GM23338 (cell line): ENCODE measurements at regions not wholly inside any gene's neighbourhood (a gene's known extent, or its start where the extent isn't known, plus 50 kb on each side); places are given as distances from the start of the nearest gene placed in this dataset.

Experiments
- ATAC-seq: fragments of 200-7000 bp; cut with Tn5 transposase; 3 replicates; pipeline ENCODE4 v1.9.1; 2020
- DNase-seq: peaks from one replicate; pipeline ENCODE4 v3.0.0-alpha.2; 2015; ENCODE audit warnings: low spot score
- H2AFZ ChIP-seq: fragments of 200-600 bp; sonication (generic); 2 replicates; pipeline ENCODE4 v1.8.0; 2016; ENCODE audit warnings: antibody characterized with exemption, mild to moderate bottlenecking, moderate library complexity
- H3F3A ChIP-seq: fragments of 200-600 bp; sonication (generic); replicated peaks from 2 replicates; pipeline ENCODE4 v1.8.0; 2017; ENCODE audit warnings: antibody characterized with exemption, mixed run types, low read depth
- H3K27ac ChIP-seq: fragments of 200-600 bp; sonication (generic); 2 replicates; pipeline ENCODE4 v1.6.1; 2016; ENCODE audit warnings: low read depth
- H3K27me3 ChIP-seq: fragments of 200-600 bp; sonication (generic); 2 replicates; pipeline ENCODE4 v1.8.0; 2016; ENCODE audit warnings: mild to moderate bottlenecking, mixed run types, moderate library complexity; ENCODE audit not compliant: insufficient read depth
- H3K36me3 ChIP-seq: fragments of 200-600 bp; sonication (generic); 2 replicates; pipeline ENCODE4 v1.8.0; 2016; ENCODE audit warnings: mild to moderate bottlenecking; ENCODE audit not compliant: insufficient read depth
- H3K4me1 ChIP-seq: fragments of 200-600 bp; sonication (generic); 2 replicates; pipeline ENCODE4 v1.8.0; 2016; ENCODE audit warnings: mild to moderate bottlenecking, moderate library complexity; ENCODE audit not compliant: insufficient read depth
- H3K4me2 ChIP-seq: fragments of 200-600 bp; sonication (generic); 2 replicates; pipeline ENCODE4 v1.7.1; 2017; ENCODE audit warnings: mixed run types
- H3K4me3 ChIP-seq: fragments of 200-600 bp; sonication (generic); 2 replicates; pipeline ENCODE4 v1.6.1; 2016; ENCODE audit warnings: mixed run types
- H3K79me2 ChIP-seq: fragments of 200-600 bp; sonication (generic); replicated peaks from 2 replicates; pipeline ENCODE4 v1.8.0; 2017; ENCODE audit warnings: mild to moderate bottlenecking; ENCODE audit not compliant: insufficient read depth
- H3K9me2 ChIP-seq: fragments of 200-600 bp; sonication (generic); 2 replicates; pipeline ENCODE4 v1.8.0; 2017; ENCODE audit not compliant: insufficient read depth
- H4K20me1 ChIP-seq: fragments of 200-600 bp; sonication (generic); replicated peaks from 2 replicates; pipeline ENCODE4 v1.8.0; 2017; ENCODE audit warnings: mild to moderate bottlenecking; ENCODE audit not compliant: insufficient read depth
- H3K27ac Mint-ChIP-seq: 2 replicates; pipeline ENCODE4 v1.8.0; 2020; ENCODE audit warnings: inconsistent platforms, mild to moderate bottlenecking, moderate library complexity, mixed read lengths
- H3K27me3 Mint-ChIP-seq: 3 replicates; pipeline ENCODE4 v1.8.0; 2022; ENCODE audit warnings: low read depth, mild to moderate bottlenecking, moderate library complexity, mixed read lengths, inconsistent platforms; ENCODE audit not compliant: insufficient read depth, poor library complexity
- H3K36me3 Mint-ChIP-seq: 3 replicates; pipeline ENCODE4 v1.8.0; 2021; ENCODE audit warnings: low read depth, mild to moderate bottlenecking, inconsistent platforms, moderate library complexity, mixed read lengths
- H3K4me1 Mint-ChIP-seq: 3 replicates; pipeline ENCODE4 v1.8.0; 2020; ENCODE audit warnings: mild to moderate bottlenecking, inconsistent platforms, mixed read lengths
- H3K4me3 Mint-ChIP-seq: 3 replicates; pipeline ENCODE4 v1.8.0; 2021; ENCODE audit warnings: moderate library complexity, mild to moderate bottlenecking, inconsistent platforms, mixed read lengths
- H3K9me3 Mint-ChIP-seq: 3 replicates; pipeline ENCODE4 v1.8.0; 2020; ENCODE audit warnings: moderate library complexity, mild to moderate bottlenecking, inconsistent platforms, mixed read lengths
- CTCF ChIP-seq, 2 experiments: fragments of 200-600 bp in 1 of 2; sonication (generic) in 1 of 2; conservative IDR thresholded peaks; 2 replicates each; pipeline versions ENCODE4 v1.5.1 to v1.6.1; 2016 to 2017; ENCODE audit warnings: antibody characterized with exemption in 2 of 2, low read depth in 2 of 2, mild to moderate bottlenecking in 2 of 2, moderate library complexity in 1 of 2
- EZH2 ChIP-seq: fragments of 200-600 bp; sonication (generic); IDR thresholded peaks from one replicate; pipeline ENCODE4 v1.8.0; 2017; ENCODE audit warnings: antibody characterized with exemption, mild to moderate bottlenecking, low read depth; ENCODE audit not compliant: unreplicated experiment
- EZH2phosphoT487 ChIP-seq: fragments of 200-600 bp; sonication (generic); IDR thresholded peaks from one replicate; pipeline ENCODE4 v1.8.1; 2018; ENCODE audit warnings: antibody characterized with exemption; ENCODE audit not compliant: unreplicated experiment
- JUNB ChIP-seq: IDR thresholded peaks from one replicate; pipeline ENCODE4 v1.6.1; 2016; ENCODE audit warnings: antibody characterized with exemption; ENCODE audit not compliant: unreplicated experiment
- NANOG ChIP-seq: IDR thresholded peaks from 2 replicates; pipeline ENCODE4 v1.6.1; 2016; ENCODE audit warnings: antibody characterized with exemption, borderline replicate concordance
- POLR2AphosphoS5 ChIP-seq: IDR thresholded peaks from 2 replicates; pipeline ENCODE4 v1.6.1; 2016; ENCODE audit warnings: antibody characterized with exemption, low read depth
- REST ChIP-seq: IDR thresholded peaks from one replicate; pipeline ENCODE4 v1.6.1; 2018; ENCODE audit warnings: antibody characterized with exemption; ENCODE audit not compliant: unreplicated experiment
- STAT1 ChIP-seq: IDR thresholded peaks from one replicate; pipeline ENCODE4 v1.6.1; 2016; ENCODE audit warnings: antibody characterized with exemption; ENCODE audit not compliant: unreplicated experiment
- ZNF331 ChIP-seq: fragments of 250-450 bp; sonication (Bioruptor Pico); IDR thresholded peaks from 2 replicates; pipeline ENCODE4 v1.5.0; 2020; ENCODE audit warnings: low read depth, mild to moderate bottlenecking, moderate library complexity
- TF ChIP-seq, protein P1 (sequence below): IDR thresholded peaks from 2 replicates; pipeline ENCODE4 v1.6.1; 2016; ENCODE audit warnings: antibody characterized with exemption
- TF ChIP-seq, protein P2 (sequence below): fragments of 250-450 bp; sonication (Bioruptor Pico); IDR thresholded peaks from 2 replicates; pipeline ENCODE4 v1.5.0; 2020; ENCODE audit warnings: mild to moderate bottlenecking, moderate library complexity

DNA sequence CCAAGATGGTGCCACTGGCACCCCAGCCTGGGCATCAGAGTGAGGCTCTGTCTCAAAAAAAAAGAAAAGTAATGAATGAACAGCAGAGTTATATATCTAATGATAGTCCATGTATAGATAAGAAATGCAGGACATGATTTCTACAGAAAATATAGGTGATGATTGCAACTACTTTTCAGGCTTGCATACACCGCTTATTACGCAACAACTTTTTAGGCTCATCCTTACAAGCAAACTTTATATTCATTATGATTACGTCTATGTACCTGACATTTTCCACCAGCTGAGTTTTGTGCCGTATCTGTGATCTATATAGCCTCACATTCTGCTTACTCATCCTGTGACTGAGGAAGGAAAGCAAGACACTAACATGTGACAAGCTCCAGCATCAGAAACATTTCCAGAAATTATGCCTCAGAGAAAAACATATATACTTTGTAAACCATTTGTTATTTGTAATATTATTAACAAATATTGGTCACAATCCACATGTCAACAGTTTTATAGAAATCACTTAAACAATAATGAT is 906.3 kb downstream of the ZPLD1 start (continued):
- TF ChIP-seq POLR2AphosphoS5 (no peak), JUNB (no peak), EZH2phosphoT487 (no peak), NANOG (no peak), EZH2 (no peak), ZNF331 (CRISPR knock-in tag) (no peak), STAT1 (no peak), REST (no peak)

DNA sequence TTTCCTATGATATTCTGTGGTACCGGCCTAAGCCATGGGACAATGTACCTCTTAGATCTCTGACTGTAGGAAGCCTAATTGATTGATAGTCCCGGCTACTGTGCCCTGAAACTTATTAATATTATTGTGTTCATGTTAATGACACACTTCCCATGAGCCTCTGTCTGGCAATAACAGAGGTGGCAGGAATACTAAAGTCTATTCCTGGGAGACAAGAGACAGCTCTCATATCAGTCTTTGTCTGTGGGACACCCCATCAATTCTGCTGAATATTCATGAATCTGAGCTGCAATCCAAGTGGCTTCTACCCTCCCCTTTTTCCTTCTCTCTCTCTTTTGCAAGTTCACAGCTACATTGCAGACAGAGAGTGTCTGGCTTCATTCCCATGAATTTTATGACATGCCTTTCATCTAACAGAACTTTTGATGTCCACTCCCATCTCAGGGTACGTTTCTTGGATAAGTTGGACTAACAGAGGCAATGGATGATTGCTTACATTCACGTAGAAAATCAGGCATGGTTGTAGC is 907.5 kb downstream of the ZPLD1 start:
- no peaks in the 10 kb centered on the region for H3F3A ChIP-seq
- TF ChIP-seq STAT1 (no peak), CTCF (conservative IDR thresholded peaks at IDR 0.05; ENCODE audit: low read depth in 2 of 2) (no peak), ZNF331 (CRISPR knock-in tag) (no peak)
- TF ChIP-seq, protein P1, sequence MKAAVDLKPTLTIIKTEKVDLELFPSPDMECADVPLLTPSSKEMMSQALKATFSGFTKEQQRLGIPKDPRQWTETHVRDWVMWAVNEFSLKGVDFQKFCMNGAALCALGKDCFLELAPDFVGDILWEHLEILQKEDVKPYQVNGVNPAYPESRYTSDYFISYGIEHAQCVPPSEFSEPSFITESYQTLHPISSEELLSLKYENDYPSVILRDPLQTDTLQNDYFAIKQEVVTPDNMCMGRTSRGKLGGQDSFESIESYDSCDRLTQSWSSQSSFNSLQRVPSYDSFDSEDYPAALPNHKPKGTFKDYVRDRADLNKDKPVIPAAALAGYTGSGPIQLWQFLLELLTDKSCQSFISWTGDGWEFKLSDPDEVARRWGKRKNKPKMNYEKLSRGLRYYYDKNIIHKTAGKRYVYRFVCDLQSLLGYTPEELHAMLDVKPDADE, result no peak
- TF ChIP-seq, protein P2, sequence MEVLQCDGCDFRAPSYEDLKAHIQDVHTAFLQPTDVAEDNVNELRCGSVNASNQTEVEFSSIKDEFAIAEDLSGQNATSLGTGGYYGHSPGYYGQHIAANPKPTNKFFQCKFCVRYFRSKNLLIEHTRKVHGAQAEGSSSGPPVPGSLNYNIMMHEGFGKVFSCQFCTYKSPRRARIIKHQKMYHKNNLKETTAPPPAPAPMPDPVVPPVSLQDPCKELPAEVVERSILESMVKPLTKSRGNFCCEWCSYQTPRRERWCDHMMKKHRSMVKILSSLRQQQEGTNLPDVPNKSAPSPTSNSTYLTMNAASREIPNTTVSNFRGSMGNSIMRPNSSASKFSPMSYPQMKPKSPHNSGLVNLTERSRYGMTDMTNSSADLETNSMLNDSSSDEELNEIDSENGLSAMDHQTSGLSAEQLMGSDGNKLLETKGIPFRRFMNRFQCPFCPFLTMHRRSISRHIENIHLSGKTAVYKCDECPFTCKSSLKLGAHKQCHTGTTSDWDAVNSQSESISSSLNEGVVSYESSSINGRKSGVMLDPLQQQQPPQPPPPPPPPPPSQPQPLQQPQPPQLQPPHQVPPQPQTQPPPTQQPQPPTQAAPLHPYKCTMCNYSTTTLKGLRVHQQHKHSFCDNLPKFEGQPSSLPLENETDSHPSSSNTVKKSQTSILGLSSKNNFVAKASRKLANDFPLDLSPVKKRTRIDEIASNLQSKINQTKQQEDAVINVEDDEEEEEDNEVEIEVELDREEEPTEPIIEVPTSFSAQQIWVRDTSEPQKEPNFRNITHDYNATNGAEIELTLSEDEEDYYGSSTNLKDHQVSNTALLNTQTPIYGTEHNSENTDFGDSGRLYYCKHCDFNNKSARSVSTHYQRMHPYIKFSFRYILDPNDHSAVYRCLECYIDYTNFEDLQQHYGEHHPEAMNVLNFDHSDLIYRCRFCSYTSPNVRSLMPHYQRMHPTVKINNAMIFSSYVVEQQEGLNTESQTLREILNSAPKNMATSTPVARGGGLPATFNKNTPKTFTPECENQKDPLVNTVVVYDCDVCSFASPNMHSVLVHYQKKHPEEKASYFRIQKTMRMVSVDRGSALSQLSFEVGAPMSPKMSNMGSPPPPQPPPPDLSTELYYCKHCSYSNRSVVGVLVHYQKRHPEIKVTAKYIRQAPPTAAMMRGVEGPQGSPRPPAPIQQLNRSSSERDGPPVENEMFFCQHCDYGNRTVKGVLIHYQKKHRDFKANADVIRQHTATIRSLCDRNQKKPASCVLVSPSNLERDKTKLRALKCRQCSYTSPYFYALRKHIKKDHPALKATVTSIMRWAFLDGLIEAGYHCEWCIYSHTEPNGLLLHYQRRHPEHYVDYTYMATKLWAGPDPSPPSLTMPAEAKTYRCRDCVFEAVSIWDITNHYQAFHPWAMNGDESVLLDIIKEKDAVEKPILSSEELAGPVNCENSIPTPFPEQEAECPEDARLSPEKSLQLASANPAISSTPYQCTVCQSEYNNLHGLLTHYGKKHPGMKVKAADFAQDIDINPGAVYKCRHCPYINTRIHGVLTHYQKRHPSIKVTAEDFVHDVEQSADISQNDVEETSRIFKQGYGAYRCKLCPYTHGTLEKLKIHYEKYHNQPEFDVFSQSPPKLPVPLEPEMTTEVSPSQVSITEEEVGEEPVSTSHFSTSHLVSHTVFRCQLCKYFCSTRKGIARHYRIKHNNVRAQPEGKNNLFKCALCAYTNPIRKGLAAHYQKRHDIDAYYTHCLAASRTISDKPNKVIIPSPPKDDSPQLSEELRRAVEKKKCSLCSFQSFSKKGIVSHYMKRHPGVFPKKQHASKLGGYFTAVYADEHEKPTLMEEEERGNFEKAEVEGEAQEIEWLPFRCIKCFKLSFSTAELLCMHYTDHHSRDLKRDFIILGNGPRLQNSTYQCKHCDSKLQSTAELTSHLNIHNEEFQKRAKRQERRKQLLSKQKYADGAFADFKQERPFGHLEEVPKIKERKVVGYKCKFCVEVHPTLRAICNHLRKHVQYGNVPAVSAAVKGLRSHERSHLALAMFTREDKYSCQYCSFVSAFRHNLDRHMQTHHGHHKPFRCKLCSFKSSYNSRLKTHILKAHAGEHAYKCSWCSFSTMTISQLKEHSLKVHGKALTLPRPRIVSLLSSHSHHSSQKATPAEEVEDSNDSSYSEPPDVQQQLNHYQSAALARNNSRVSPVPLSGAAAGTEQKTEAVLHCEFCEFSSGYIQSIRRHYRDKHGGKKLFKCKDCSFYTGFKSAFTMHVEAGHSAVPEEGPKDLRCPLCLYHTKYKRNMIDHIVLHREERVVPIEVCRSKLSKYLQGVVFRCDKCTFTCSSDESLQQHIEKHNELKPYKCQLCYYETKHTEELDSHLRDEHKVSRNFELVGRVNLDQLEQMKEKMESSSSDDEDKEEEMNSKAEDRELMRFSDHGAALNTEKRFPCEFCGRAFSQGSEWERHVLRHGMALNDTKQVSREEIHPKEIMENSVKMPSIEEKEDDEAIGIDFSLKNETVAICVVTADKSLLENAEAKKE, result no peak
- Mint-ChIP-seq H3K4me3 (no peak overlapping the region), H3K27ac (no peak overlapping the region), H3K4me1 (peaks cover 8% of the 10 kb centered on the region; the same call in 2 of the 3 replicates), H3K9me3 (no peaks in the 10 kb centered on the region), H3K36me3 (no peaks in the 10 kb centered on the region), H3K27me3 (no peaks in the 10 kb centered on the region)
- no peak overlapping the region for H3K4me3 ChIP-seq
- no peak overlapping the region for H2AFZ ChIP-seq
- no peaks in the 10 kb centered on the region for H3K9me2 ChIP-seq
- H3K36me3 ChIP-seq, result no peaks in the 10 kb centered on the region
- no peak for ATAC-seq
- no peaks in the 10 kb centered on the region for H3K79me2 ChIP-seq
- no peaks in the 10 kb centered on the region for H3K4me1 ChIP-seq
- no peaks in the 10 kb centered on the region for H3K27me3 ChIP-seq
- DNase-seq, result no peak
- H4K20me1 ChIP-seq, result no peaks in the 10 kb centered on the region
- no peak overlapping the region for H3K4me2 ChIP-seq
- no peak overlapping the region for H3K27ac ChIP-seq
